ENCODE measurements at regions not wholly inside any gene's neighbourhood (a gene's known extent, or its start where the extent isn't known, plus 50 kb on each side); places are given as distances from the start of the nearest gene placed in this dataset.

- no peak for DNase-seq (ENCODE audit: low read depth)
- Histone ChIP-seq H3K27me3 (ENCODE audit: control insufficient read depth, insufficient read depth, low read length) (no peaks in the 10 kb centered on the region), H3K36me3 (ENCODE audit: control insufficient read depth, insufficient read depth, low read length) (no peaks in the 10 kb centered on the region), H3K4me3 (ENCODE audit: low read depth, low read length) (no peak overlapping the region)
- ChIA-PET POLR2A (no interaction called here), CTCF (no interaction called here)
- no peak for TF ChIP-seq CTCF (IDR thresholded peaks at IDR 0.05; ENCODE audit: insufficient read depth, low read depth, low read length)
These were observed 317.5 kb downstream of the TOX3 start for GRCh38 chr16:52229471-52229870.

- CTCF ChIA-PET = no interaction called here
- no peaks in the 10 kb centered on the region for H3K36me3 ChIP-seq (ENCODE audit: control insufficient read depth, insufficient read depth, low read length)
- no peaks in the 10 kb centered on the region for H3K27me3 ChIP-seq (ENCODE audit: control insufficient read depth, insufficient read depth, low read length)
- DNase-seq (ENCODE audit: low read depth) = no peak
- no peak overlapping the region for H3K4me3 ChIP-seq (ENCODE audit: low read depth, low read length)
- POLR2A ChIA-PET = no interaction called here
- no peak for TF ChIP-seq CTCF (IDR thresholded peaks at IDR 0.05; ENCODE audit: insufficient read depth, low read depth, low read length)
These were observed 319.1 kb downstream of the TOX3 start for GRCh38 chr16:52227851-52228250.

GRCh38 chr16:52212841-52213240 lies 334.1 kb downstream of the TOX3 start:
- no peak for TF ChIP-seq CTCF (IDR thresholded peaks at IDR 0.05; ENCODE audit: insufficient read depth, low read depth, low read length)
- POLR2A ChIA-PET = no interaction called here
- DNase-seq (ENCODE audit: low read depth) = no peak
- CTCF ChIA-PET = no interaction called here
- Histone ChIP-seq H3K27me3 (ENCODE audit: control insufficient read depth, insufficient read depth, low read length) (no peaks in the 10 kb centered on the region), H3K4me3 (ENCODE audit: low read depth, low read length) (no peak overlapping the region), H3K36me3 (ENCODE audit: control insufficient read depth, insufficient read depth, low read length) (no peaks in the 10 kb centered on the region)

DNA sequence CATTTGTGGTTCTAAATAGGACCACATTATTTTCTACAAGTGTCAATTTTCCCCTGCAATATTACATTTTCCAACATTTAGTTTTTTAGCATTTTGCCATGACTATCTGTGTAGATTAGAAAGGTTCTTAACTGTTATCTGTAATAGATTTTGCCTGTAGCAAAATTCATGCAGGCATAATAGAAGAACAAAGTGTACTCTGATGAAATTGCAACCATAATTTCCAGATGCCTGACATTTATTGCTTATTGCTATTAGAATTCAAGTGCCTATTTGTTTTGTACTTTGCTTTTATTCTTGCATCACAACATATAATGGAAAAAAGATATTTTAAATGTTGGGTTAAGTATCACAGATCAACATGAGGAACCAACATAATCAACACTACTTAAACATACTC lies 337.7 kb downstream of the TOX3 start:
- CTCF ChIA-PET = no interaction called here

DNA sequence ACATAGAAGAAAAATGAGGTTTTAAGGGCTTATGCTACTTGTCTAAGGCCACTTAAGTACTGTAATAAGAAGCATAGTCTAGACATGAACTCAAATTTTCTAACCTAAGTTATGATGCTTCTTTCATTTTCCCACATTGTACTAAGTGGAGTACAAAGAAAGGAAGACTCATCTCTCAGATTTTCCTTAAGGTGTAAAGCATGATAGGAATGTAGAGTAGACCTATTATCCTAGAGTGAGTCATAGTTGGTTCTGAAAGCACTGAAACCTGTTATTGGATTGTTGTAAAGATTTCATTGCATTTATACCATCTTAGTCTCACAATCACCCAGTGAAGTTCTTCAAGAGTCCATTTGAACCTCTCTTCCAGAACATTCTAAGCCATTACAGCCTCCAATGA lies 343.8 kb downstream of the TOX3 start:
- DNase-seq (ENCODE audit: low read depth) = no peak
- Histone ChIP-seq H3K4me3 (ENCODE audit: low read depth, low read length) (no peak overlapping the region), H3K36me3 (ENCODE audit: control insufficient read depth, insufficient read depth, low read length) (no peaks in the 10 kb centered on the region), H3K27me3 (ENCODE audit: control insufficient read depth, insufficient read depth, low read length) (no peaks in the 10 kb centered on the region)
- POLR2A ChIA-PET = no interaction called here
- CTCF ChIA-PET = interaction anchor here (0.9 to 3.7 kb wide), 2 partner anchors 12 to 494 kb away, joined by 3 to 15 read pairs; no protein-coding TSS in a partner anchor
- no peak for TF ChIP-seq CTCF (IDR thresholded peaks at IDR 0.05; ENCODE audit: insufficient read depth, low read depth, low read length)

More for the DNA sequence above, 337.7 kb downstream of the TOX3 start:
- DNase-seq (ENCODE audit: low read depth) = no peak
- Histone ChIP-seq H3K4me3 (ENCODE audit: low read depth, low read length) (no peak overlapping the region), H3K36me3 (ENCODE audit: control insufficient read depth, insufficient read depth, low read length) (no peaks in the 10 kb centered on the region), H3K27me3 (ENCODE audit: control insufficient read depth, insufficient read depth, low read length) (no peaks in the 10 kb centered on the region)
- POLR2A ChIA-PET = no interaction called here
- no peak for TF ChIP-seq CTCF (IDR thresholded peaks at IDR 0.05; ENCODE audit: insufficient read depth, low read depth, low read length)

All from BJ (cell line).